Fibroblast of skin of left biceps (primary cell): ENCODE measurements at regions not wholly inside any gene's neighbourhood (a gene's known extent, or its start where the extent isn't known, plus 50 kb on each side); places are given as distances from the start of the nearest gene placed in this dataset.
"Not testable (repeated sequence)": the region's sequence is repeated elsewhere in the genome, so short reads cannot be mapped to it uniquely, and the experiment has no call there.

Experiments used
- DNase-seq, 2 experiments: peaks; one replicate each; pipeline ENCODE4 v3.0.0-alpha.2; 2013; ENCODE audit warnings: low read depth in 2 of 2

DNA sequence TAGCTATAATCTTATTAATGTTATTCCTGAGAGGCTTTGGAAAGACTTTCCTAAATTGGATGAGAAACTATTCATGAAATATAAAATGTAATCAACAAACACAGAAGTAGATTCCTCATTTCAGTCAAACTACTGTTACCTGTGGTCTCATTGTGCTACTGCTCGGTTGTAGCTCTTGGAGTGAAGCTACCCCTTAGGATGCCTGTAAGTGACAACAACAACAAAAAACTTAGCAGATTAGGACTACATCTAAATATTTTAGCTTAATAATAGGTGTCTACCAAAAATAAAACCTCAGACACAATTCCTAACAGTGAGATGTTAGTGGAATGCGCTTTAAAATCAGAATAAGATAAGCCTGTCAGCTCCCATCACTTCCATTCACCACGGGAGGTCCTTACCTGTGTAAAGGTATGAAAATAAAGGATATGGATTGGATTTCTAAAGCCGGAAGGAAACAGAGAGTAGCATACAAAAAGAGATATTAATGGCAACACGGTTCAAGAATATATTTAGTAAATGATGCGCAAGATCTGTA lies 369.2 kb downstream of the OSTF1 start:
- no peak for DNase-seq

DNA sequence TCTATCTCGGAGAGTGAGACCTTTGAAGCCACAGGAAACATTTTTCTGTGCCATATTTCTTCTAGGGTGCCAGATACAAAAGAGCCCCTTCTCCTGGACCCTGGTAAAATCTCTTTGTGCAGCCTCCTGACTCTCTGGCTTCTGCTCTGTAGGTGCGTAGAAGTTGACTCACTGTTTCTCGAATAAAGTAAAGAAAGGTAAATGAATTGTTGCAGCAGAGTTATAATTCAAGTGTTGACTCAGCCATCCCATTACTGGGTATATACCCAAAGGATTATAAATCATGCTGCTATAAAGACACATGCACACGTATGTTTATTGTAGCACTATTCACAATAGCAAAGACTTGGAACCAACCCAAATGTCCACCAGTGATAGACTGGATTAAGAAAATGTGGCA lies 371.0 kb downstream of the OSTF1 start:
- not testable (repeated sequence) for DNase-seq

DNA sequence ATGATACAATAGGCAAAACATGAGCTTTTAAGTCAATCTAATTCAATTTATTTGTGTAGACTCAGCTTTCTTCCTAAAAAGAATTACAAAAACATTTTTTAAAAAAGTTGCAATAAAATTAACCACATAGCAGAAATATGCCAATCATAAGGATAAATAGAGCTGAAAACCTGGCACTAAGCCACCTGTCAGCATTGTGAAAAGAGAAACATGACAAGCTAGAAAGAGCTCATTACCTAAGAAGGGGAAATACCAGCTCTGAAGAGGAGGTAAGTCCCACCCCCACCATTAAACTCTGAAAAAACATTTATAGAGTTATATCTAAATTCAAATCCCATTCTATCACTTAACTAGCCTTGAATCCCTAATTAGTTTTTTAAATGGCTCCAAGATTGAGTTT lies 372.9 kb downstream of the OSTF1 start:
- DNase-seq = no peak

DNA sequence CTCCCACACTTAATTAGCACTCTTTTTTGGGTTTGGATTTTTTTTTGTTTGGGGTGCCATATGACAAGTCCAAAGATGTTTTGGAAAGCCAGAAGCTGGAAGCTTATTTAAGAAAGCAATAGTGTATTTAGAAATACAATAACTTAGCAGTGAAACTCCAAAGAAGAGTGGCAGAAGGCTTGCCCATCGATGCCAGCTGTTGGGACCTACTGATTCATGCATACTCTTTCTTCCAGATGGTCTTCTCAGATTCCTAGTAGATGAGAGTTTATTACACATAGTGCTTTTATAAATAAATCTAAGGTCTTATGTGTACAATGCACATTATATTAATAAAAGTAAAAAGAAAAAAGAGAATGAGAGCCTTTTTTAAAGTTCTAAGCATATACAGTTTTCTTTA lies 374.6 kb downstream of the OSTF1 start:
- DNase-seq = no peak

DNA sequence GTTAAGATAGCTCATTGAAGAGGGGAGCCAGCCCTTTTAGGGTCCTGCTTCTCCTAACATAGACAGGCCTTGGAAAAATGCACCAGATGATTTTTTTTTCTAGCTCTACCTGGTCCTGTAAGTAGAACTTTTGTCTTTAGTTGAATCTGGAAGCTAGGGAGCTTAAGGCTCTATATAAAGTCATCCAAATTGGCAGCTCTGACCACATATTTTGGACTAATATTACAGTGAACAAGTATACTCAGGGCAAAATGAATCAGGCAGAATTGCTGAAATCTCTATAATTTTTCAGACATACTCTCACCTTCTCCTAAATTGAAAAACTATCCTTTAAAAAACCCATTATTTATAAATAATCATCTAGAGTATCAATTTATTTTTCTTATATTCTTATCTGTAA lies 375.6 kb downstream of the OSTF1 start:
- DNase-seq = no peak

DNA sequence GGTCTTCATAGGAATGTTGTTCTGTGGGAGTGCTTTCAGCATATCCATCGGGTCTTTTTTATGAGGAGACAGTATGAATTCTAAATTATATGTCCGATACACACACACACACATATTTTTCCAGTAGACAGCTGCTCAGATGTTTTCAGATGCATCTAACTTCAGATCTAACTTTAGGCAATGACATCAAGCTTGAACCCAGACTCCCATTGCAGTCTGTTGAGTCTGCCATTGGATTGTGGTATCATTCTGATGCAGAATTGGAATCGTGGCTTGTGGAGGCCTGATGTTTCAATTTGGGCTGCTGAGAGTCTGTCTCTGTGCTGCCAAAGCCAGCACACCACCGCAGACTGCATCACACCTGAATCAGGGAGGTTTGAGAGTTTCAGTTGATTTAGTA lies 376.4 kb downstream of the OSTF1 start:
- DNase-seq = no peak

DNA sequence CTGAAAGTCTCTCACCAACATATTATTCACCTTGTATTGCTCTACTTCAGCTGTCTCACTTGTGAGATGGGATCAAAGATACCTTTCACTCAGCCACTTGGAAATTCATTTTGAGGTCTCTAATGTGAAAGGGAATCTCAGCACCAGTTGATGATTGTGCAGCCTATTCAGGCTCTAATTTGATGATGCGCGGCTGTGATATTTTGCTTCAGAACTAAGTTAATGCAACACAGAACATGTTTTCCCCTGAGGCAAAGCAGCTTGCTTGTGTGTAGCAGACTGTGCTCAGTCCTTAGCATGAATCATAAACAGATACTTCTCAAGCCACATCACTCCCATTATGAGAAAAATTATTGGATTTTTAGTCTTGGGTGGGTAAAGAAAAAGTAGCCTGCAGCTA lies 378.8 kb downstream of the OSTF1 start:
- no peak for DNase-seq

DNA sequence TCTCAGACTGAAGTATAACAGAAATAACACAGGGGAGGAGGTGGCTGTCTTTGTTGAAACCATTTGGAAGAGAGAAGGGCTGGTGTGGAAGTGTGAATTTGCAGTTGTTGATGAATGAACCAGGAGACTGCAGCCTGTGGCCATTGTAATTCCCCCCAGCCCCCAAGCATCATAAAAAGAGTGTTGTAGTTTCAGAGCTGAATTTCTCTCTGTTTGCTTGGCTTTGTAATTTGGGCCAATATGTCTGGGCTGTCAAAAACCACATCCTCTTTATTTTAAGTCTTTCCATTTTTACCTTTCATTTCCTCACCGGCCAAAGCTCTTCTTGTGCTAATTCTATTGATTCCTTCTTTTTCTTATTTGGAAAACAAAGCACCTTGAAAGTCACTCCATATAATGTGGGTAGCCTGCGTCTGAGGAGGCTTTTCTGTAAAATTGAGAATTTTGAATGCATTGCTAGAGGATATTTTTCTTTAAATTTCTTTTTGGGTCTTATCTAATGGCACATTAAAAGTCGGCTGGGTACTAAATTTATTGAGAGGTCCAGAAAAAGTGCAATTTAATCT lies 383.3 kb downstream of the OSTF1 start:
- DNase-seq = no peak

DNA sequence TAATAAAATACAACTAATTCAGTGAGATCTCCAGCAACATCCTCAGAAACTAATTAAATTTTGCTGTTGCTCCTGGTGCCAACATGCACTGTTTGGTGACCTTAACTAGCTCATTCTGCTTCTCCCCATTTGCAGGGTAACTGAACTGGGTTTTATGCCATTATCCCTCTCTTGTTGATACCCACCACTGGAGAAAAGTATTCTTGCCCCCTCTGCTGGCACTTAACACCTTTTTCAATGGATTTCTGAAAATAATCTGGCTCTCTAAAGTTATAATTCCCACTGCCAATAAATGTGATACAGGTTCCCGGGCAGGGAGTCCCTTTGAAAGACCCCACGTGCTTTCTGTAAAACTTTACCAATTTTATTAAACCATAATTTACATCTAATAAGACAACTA lies 394.3 kb downstream of the OSTF1 start:
- no peak for DNase-seq

DNA sequence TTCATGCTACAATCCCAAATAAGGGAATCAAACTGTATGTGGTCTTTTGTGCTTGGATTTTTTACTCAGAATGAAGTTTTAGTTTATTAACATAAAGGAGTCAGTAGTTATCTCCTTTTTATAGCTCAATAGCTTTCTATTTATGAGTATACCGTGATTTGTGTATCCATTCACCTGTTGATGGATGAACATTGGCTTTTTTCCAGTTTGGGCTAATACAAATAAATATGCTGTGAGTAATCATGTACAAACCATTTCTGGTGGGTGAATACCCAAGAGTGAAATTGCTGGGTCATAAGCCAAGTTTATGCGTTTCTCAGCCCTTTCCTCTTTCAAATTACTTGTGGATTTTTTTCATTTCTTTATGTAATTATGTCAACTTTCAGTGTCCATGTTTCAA lies 395.3 kb downstream of the OSTF1 start:
- DNase-seq = no peak

DNA sequence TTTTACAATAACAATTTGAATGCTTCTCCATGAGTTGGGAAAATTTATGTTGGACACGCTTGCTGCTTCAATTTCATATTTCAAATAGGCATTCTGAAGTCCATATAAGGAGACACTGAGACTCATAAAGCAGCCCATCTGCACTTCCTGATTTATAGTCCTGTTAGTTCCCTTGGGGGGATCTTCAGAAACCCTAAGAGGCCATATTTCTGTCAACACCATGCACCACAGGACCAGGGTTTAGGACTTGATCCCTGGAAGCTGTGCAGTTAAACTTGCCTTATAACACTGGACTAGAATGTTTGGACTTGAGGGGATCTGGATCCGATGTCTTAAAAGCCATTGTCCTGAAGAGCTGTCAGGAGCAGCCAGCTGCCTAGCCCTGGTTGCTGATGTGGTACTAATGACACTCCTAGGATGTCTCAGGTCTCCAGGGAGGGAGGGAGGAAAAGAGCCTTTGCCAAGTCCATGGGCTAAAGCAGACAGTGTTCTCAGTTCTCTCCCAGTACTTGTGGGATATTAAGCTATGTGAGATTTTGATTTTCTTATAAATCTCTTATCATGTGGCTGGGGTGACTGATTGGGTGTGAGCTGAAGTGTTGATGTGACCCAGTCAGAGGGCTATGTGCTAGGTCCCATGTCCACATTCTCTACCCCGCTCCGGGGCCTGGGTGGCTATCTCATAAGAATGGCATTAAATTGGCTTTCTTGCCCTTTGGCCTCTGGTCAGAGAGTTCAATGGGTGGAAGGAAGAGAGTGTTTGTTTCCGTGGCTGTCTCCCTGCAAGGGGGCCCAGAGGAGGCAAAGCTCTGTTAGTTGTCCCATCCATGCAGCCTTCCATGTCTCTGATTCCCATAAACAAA lies 399.8 kb downstream of the OSTF1 start:
- DNase-seq = no peak

DNA sequence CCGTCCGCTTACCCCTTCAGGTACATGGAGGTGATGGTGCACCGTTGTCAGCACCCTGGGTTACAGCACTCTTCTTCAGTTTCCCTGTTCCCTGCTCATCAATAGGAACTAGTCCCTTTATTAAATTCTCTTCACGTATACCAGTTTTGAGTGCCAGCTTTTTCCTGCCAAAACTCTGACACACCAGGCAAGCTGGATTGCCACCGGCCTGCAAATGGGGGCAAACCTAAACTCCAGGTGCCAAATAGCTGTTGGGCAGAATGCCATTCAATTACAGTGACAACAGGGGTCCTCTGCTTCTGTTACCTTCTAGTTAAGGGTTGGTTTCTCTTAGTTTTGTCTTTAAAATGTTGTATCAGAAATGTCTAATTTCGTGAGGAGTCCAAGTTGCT lies 400.4 kb downstream of the OSTF1 start:
- DNase-seq = no peak

DNA sequence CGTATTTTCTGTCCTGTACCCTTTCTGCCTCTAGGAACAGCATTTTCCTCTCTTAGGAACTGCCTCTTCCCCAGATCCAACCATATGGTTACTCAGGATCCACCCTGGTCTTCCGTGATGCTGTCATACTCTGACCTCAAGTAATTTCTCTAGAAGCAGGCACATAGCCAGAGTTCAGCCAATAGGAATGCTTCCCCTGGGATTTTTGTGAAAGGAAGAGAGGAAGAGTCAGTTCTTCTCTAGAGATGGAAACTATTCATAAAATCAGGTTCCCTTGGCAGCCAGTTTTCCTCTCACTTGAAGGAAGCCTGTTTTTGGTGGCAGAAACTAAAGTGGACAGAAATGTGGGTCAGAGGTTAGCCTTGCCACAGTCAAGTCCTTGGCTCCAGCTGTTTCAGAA lies 400.1 kb upstream of the PCSK5 start:
- no peak for DNase-seq

DNA sequence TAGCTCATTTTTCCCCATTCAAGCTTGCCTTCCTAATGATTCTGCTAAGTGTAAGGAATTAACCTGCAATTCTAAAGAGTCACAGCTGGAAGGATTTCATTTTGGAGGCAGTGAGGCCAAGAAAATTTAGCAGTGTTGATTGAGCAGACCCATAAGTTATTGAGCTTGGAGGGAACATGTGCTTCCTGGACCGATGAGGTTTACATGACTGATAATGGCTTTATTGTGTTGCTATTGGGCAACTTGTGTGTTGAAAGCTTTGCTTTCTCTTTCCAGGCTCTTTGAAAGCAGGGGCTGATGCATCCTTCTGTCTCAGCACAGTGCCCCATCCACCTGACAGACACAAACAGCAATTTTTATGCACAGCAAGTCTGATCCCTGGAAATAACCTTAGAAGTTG lies 398.9 kb upstream of the PCSK5 start:
- no peak for DNase-seq

DNA sequence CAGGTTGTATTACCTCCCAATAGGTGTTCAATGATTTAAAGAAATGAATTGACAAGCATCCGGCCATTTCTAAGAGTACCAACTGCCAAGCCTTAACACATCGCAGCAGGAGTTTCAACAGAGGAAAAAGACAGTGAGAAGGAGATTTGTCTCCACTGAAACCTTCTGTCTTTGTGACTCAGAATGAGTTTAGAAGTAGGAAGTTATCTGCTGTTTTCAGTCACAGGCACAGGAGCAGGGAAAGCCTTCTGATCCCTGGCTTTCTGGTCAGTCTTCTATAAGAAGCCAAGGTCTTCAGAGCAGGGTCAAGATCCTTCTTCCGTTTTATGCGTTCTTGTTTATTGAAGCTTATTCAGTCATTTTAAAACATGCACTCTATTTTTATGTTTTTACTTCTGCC lies 390.7 kb upstream of the PCSK5 start:
- no peak for DNase-seq

DNA sequence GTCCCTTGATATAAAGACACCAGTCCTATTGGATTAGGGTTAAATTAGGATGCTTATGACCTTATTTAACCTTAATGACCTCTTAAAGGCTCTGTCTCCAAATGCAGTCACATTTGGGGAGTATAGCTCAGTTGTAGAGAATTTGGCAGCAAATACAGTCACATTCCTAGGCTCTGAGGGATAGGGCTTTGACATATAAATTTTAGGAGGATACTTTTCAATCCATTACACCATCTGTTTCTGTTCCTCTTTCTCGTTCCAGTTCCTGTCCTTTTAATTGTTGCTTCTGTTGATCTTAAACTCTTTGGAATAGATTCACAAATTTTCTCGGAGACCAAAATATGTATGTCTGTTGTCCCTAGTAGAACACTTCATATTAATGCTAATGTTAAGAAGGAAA lies 390.0 kb upstream of the PCSK5 start:
- no peak for DNase-seq

DNA sequence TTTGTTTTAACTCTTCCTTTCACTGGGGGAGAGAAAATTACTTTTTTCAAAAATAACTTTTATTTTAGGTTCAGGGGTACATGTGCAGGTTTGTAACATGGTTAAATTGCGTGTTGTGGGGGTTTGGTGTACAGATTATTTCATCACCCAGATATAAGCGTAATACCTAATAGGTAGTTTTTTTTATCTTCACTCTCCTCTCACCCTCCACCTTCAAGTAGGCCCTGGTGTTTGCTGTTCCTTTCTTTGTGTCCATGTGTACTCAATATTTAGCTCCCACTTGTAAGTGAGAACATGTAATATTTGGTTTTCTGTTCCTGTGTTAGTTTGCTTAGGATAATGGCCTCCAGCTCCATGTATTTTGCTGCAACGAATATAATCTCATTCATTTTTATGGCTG lies 389.5 kb upstream of the PCSK5 start:
- not testable (repeated sequence) for DNase-seq

DNA sequence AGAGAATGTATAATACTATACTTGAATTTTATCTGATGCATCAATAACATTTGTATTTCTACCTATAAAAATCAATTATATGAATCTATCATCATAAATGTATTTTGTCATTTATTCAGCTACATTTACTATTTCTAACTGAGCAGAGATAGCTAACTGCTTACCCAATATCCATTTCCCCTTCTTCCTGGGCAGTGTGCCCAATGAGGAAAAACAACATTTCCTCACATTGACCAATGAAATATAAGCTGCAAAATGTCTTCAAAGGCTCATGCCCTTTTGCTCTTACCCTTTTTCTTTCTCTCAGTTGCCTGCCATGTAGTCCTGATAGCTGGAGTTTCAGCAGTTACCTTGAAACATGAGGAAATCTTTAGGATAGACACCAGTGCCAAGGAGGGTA lies 385.8 kb upstream of the PCSK5 start:
- no peak for DNase-seq

DNA sequence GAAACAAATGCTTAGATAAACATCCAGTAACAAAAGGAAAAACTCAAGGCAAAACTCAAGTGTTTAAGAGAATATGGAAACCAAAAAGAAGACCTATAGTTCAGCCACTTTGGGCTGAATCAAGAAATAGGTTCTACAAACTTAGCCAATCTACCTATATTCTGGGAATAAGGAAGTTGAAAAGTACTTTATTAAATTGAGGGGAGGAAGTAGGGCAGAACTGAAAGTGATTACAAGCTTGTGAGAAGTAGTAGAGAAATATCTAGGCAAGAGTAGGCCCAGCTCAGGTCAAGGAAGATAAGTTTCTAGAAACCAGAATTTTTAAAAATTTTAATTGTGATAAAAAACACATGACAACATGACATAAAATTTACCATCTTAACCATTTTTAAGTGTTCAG lies 384.8 kb upstream of the PCSK5 start:
- DNase-seq = no peak

DNA sequence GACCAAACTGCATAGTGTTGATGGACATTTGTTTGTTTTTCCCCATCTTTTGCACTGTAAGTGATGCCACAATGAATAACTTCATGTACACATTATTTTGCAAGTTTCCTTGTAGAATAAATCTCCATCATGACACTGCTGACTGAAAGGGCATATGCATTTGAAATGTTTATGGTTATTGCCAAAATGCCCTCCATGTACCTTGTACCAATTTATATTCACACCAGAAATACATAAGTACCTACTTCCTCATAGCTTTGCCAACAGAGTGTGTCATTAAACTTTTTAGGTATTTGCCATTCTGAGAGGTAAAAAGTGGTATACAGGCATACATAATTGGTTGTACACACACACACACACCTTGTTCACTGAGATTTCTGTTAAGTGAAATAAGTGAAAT lies 361.0 kb upstream of the PCSK5 start:
- no peak for DNase-seq

DNA sequence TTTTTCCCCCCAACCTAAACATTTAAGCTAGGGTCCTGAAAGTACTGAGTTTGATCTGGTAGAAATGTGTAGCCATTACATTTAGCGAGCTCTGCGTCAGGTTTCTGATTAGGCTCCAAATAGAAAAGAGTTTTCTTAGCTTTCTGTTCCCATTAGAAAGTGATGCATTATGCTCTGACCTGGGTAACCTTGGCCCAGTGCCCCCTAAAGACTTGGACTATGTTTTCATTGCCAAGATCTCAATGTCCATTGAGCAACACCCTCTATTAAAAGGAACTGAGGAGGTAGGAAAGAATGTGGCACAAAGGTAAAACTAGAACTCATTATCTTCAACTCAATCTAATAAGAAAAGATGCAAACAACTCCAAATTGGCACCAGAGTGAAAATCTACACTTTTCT lies 358.9 kb upstream of the PCSK5 start:
- DNase-seq = no peak

DNA sequence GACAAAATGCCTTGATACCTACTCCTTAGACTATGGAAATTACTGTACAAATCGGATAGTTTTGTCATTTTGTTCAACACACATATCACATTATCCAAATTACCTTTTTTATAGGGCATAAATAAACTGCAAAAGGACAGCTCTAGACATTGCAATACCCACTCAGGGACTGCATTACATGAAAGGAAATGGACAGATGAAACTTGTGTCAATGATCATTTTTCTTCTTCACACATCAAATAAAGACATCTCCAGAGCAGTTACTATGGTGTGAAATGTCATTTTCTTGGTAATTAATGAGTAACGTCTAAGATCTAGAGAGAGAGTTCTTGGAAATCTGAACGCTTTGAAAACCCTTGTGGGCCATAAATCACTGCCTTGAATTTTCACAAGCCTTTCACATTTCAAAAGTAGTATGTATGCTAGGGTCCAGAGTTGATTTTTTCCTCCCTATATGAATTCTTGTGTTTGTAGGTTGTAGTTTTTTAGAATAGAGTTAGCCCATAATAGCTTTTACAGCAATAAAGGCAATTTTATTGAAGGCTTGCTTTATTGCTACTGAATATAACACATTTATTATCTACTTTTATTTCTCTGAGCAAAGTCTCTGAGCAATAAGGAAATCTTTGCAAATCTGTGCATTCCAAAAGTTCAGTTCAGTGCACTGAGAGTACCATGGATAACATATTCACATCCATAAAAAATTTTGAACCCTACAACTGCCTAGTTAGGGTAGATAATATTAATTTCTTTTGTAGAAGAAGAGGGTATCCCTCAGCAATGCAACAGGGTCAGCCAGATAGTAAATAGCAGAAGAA lies 358.0 kb upstream of the PCSK5 start:
- DNase-seq = no peak

DNA sequence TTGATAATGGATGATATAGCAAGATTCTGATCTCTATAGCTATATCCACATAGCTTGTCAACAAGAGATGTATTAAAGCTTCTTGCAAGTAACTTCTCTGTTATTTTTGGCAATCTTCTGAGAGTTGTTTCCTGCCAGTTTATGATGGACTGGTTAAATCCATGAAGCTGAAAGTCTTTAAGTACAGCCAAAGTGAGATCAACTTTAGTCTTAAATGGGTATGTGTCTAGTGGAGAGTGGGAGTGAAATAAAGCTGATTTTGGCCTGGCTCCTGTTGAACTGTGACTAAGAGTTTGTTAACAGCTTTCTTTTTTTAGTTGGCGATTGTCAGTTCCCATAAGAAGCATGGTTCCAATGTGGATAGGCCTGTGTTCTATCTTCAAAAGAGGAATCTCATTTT lies 350.9 kb upstream of the PCSK5 start:
- DNase-seq = no peak
